D341Med (cell line): ENCODE measurements at regions not wholly inside any gene's neighbourhood (a gene's known extent, or its start where the extent isn't known, plus 50 kb on each side); places are given as distances from the start of the nearest gene placed in this dataset.

ENCODE experiments used
- DNase-seq: peaks from one replicate; pipeline ENCODE4 v3.0.0; 2012; ENCODE audit warnings: low spot score

GRCh38 chr10:124227055-124227975, 133.9 kb upstream of the CHST15 start:
- DNase-seq, result no peak

DNA sequence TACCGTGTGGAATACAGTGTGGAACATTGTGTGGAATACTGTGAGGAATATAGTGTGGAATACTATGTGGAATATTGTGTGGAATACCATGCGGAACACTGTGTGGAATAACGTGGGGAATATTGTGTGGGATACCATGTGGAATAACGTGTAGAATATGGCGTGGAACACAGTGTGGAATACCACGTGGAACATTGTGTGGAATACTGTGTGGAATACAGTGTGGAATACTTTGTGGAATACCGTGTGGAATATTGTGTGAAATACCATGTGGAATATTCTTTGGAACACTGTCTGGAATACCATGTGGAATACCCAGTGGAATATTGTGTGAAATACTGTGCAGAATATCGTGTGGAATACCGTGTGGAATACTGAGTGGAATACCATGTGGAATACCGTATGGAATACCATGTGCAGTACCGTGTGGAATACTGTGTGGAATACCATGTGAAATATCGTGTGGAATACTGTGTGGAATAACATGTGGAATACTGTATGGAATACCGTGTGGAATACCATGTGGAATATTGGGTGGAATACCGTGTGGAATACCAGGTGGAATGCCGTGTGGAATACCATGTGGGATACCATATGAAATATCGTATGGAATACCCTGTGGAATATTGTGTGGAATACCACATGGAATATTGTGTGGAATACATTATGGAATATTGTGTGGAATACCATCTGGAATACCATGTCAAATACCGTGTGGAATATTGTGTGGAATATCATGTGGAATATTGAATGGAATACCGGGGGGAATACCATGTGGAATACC, 133.1 kb upstream of the CHST15 start:
- no peak for DNase-seq

- DNase-seq, result no peak
Measured at GRCh38 chr10:124225467-124226270, 132.3 kb upstream of the CHST15 start.

DNA sequence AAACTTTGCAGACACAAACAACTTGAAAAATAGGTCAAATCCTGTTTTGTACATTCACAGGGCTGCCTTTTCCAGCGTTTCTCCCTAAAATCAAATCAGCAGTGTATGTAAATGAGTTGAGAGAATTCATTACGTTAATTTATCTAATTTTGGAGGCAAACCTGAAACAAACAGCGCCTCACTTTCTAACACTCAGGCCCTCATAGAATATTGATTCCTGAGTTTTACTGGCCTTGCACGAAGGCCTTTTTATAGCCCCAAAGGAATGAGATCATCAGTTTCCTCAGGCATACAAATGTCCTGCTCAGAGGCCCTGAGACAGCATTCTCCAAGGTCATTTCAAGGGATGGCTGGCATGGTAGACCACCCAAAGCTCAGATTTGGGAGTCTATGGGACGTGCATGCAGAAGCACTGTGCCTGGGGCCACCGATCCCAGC, 131.7 kb upstream of the CHST15 start:
- DNase-seq, result no peak

- no peak for DNase-seq
Measured at GRCh38 chr10:124224331-124225028, 131.1 kb upstream of the CHST15 start.

GRCh38 chr10:124223711-124224085, 130.3 kb upstream of the CHST15 start:
- no peak for DNase-seq

DNA sequence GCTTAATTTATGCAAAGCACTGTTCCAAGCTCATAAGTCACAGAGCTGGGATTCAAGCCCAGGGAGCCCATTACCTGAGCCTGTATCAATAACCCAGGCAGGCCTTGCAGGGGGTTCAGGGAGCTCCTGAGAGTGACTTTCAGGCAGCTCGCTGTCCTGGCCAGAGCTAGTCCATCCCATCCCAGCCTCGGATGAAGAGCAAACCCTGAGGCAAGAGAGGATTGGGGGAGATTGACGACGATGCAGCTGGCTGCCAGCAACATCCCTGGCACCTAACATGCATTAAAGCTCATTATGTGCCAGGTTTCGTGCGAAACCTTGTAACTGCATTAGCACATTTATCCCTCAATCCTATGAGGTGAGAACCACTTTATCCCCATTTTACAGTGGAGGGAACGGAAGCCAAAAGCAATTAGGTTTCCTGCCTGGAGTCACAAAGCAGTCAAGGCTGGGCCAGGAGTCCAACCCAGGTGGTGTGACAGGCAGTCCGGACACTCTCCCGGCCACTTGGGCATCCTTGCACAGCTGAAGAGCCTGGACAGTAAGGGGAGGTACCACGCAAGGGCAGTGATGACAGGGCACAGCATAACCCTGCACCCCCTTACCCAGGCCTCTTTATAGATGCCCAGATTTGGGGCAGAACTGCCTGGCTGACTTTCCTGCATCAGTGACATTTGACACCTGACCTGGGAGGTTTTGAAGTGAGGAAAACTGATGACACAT, 129.8 kb upstream of the CHST15 start:
- DNase-seq, result no peak

DNA sequence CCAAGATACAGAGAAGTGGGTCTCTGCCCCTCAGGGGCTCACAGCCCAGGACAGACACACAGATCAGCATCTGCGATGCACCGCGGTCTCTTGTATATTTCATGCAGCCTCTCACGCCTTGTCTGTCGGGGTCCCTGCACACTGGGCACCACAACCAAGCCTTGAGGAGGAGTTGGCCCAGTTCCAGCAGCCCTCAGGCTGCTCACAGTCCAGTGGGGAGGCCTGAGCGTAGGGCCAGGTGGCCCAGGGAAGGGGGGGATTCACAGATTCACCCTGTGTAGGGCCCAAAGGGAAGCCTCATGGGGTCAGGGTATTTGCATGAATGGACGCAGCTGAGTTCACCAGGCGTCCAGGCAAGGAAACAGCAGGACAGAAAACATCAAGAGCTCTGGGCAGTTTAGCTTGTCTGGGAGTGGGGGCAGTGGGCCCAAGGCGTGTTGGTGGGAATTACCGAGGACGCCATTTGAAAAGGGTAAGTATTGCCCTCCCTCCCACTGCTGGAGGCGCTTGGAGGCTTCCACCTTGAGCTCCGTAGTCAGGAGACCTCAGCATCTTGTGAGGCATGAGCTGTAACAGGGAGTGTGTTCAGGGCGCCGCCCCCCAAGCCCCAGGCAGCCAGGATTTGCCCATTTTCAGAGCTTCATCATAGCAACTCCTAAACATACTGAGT, 129.1 kb upstream of the CHST15 start:
- no peak for DNase-seq

DNA sequence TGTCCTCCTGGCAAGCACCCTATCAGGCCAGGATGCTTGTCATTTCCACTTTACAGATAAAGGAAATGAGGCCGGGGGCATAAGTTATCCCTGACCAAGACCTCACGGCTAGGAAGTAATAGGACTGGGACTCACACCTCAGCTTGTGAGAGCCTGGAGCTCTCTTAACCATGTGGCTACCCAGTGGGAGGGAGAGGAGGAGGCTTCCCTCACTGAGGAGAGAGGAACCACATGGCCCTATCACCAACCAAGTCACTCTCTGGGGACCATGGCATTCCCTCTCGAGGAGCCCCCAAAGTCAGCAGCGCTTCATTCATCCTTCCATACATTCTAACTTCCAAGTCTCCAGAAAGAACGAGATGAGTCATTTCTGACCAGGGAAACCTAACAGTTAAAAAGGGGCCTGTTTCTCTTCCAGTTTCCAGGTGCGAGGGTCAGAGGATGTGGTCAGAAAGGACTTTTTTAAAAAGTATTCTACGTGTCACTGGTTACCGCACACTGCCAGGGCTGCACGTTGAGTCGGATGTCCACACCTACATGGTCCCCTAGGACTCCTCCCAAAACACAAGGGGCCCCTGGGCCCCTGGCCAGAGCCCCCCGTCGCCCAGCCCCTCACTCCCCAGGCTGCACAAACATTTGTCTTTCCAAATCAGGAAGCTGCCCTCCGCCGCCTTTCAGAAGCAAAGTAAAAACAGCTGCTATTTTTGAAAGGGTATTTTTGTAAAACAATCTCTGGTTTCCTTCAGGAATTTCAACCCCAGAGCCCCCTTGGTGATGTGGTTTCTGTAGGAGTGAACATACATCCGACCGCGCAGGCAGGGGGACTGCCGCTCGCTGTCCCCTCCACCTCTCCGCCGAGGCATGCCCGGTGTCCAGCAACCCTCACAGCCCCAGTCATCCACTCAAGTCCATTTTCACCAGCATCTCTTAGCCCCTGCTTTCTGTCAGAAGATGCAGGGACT, 128.2 kb upstream of the CHST15 start:
- no peak for DNase-seq

DNA sequence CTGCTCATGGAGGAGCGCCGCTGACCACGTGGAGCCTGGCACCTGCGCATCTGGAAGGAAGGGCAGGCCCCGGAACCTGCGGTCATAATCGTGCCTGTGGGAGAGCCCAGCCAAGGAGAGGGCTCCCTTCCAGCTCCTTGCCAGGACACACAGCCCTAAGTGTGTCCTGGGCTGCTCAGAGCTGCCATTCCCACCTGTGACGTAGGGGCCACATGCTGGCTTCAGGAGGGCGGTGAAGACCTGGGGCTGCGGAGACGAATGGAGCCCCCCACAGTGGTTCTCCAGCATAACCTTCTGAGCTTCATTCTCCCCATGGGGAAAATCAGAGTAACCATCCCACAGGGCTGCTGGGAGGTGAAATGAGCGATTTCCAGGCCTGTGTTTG, 127.6 kb upstream of the CHST15 start:
- no peak for DNase-seq

GRCh38 chr10:124220547-124220946, 127.1 kb upstream of the CHST15 start:
- no peak for DNase-seq

DNA sequence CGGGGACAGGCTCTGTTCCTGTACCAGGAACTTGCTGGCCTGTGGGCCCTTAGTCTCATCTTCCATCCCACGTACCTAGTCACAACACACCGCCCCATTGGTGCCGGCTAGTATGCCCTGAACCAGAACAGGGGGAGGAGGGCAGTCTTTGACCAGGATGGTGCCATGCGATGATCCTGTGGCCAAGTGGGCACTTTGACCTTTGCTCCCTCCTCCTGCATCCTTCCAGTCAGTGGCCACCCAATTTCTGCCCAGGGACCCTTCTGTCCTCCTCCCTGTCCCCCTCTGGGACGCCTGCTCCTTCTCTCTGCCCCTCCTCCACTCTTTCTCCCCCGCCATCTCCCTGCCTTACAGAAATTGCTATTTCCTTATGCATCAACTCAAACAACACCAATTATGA, 126.3 kb upstream of the CHST15 start:
- DNase-seq, result no peak

GRCh38 chr10:124219062-124219461, 125.7 kb upstream of the CHST15 start:
- no peak for DNase-seq

DNA sequence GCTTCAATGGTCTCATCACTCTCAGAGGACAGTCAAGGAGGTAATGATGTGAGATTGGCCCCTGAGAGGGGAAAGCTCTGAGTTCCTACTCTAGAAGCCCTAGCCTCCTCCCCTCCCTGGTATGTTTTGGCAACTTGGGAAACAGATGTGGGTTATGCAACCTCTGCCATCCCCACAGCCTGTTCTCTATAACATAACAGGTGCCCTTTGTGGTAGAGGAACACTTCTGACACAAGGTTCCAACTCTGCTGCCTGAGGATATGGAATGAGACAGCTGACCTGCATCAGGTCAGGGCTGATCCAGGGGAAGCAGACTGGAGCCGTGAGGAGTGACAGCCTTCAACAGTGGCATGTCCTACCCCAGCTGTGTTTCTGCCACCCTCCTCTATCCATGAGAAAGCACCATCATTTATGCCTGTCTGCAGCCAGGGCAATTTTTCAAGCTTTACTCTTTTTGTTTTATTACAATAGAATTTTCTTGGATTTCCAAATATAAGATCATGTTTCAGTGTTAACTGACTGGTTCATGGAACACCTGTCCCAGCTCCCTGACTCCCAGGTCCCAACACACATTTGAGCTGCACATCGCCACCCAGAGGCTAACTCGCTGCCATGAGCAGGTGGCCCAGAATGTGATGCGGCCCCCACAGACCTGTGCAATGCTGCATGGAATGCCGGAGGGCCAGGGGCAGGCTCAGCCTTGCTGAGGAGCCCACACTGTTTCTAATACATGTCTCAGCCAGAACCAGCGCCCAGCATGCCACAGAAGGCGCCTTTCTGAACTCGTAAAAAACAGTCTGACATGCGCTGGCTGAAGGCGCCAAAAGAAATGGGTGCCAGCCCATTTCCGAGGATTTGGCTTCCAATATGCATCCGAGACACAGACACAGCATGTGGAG, 124.8 kb upstream of the CHST15 start:
- no peak for DNase-seq

DNA sequence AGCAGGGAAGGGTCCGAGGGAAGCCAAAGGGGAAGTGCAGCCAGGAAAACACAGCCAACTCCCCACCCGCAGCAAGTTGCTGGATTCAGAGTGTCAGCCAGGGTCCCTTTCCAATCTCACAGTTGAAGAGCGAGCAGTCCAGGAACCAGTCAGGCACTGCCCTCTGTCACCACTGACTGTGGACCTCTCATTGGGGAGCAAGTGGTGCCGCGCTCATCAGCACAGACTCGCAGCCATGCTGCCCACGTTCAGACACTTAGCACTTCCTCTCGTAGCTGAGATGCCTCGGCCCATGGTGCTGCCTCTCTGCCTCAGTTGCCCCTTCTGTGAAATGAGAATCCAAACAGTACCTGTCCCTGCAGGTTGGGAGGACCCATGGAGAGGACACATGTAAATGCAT, 123.6 kb upstream of the CHST15 start:
- no peak for DNase-seq

- no peak for DNase-seq
Measured at GRCh38 chr10:124214610-124215375, 121.4 kb upstream of the CHST15 start.

DNA sequence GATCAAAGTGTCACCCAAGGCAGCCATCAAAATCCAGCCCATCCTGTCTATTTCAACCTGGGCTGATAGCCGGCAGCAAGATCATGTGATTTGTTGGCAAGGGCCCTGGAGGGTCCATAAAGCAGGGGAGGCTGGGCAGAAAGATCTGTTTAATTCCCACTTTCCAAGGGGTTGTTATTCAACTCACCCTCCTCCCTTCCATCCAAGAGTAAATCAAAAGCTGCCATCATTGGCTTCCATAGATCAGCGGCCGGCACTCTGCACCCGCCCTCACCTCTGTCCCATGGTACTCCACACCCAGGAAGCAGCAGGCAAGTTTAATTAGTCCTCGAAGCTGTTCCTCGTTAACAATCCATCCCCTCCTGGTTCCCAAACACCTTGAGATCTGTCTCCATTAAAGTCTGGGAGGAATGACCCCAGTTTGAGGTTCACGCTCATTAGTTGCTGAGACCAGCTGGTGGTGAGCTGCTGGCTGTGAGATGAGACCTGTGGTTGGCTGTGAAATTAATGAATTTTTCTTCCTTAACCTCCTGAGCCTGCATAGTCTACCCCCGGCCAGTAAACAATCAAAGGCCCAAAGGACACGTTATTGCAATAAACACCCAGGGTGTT, 120.6 kb upstream of the CHST15 start:
- no peak for DNase-seq
